PFSK-1 (cell line): ENCODE measurements at regions not wholly inside any gene's neighbourhood (a gene's known extent, or its start where the extent isn't known, plus 50 kb on each side); places are given as distances from the start of the nearest gene placed in this dataset.

Source experiments
- FOXP2 ChIP-seq: optimal IDR thresholded peaks from 2 replicates; pipeline ENCODE3; 2011; ENCODE audit warnings: borderline replicate concordance, control low read depth, inconsistent platforms; ENCODE audit not compliant: insufficient read depth; ENCODE audit errors: extremely low read length, extremely low read depth
- POLR2AphosphoS5 ChIP-seq: IDR thresholded peaks from 2 replicates; pipeline ENCODE4 v1.6.1; 2012; ENCODE audit warnings: low read depth, mild to moderate bottlenecking, control low read depth, low read length, moderate library complexity
- SIN3A ChIP-seq: IDR thresholded peaks from 2 replicates; pipeline ENCODE4 v1.6.1; 2012; ENCODE audit warnings: mild to moderate bottlenecking, low read length, moderate library complexity, borderline replicate concordance; ENCODE audit not compliant: insufficient read depth
- TAF1 ChIP-seq: IDR thresholded peaks from 2 replicates; pipeline ENCODE4 v1.6.1; 2012; ENCODE audit warnings: low read length, control low read depth, borderline replicate concordance; ENCODE audit not compliant: insufficient read depth
- TF ChIP-seq, protein P1 (sequence below), 2 experiments: IDR thresholded peaks; 2 replicates each; pipeline versions ENCODE4 v1.6.1 to v1.8.0; 2011 to 2012; ENCODE audit warnings: low read depth in 2 of 2, low read length in 2 of 2, control low read depth in 1 of 2, inconsistent platforms in 1 of 2, mild to moderate bottlenecking in 1 of 2, moderate library complexity in 1 of 2; ENCODE audit not compliant: insufficient read depth in 1 of 2

DNA sequence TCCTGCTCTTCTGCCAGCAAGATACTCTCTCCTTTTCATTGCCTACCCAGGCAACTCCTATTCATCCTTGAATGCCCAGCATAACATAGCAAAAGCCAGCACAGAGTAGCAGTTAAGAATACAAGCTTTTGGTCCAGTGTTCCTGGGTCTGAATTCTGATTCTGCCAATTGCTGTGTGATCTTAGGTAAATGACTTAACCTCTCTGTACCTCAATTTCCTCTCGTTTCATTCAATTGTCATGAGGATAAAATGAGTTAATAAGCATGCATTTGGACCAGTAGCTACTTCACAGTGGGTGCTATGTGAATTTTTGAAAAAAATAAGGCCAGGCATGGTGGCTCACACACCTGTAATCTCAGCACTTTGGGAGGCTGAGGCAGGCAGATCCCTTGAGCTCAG, 346.0 kb downstream of the BUD13 start:
- no peak for TF ChIP-seq TAF1
- no peak for TF ChIP-seq FOXP2
- TF ChIP-seq POLR2AphosphoS5 = no peak
- TF ChIP-seq, protein P1, sequence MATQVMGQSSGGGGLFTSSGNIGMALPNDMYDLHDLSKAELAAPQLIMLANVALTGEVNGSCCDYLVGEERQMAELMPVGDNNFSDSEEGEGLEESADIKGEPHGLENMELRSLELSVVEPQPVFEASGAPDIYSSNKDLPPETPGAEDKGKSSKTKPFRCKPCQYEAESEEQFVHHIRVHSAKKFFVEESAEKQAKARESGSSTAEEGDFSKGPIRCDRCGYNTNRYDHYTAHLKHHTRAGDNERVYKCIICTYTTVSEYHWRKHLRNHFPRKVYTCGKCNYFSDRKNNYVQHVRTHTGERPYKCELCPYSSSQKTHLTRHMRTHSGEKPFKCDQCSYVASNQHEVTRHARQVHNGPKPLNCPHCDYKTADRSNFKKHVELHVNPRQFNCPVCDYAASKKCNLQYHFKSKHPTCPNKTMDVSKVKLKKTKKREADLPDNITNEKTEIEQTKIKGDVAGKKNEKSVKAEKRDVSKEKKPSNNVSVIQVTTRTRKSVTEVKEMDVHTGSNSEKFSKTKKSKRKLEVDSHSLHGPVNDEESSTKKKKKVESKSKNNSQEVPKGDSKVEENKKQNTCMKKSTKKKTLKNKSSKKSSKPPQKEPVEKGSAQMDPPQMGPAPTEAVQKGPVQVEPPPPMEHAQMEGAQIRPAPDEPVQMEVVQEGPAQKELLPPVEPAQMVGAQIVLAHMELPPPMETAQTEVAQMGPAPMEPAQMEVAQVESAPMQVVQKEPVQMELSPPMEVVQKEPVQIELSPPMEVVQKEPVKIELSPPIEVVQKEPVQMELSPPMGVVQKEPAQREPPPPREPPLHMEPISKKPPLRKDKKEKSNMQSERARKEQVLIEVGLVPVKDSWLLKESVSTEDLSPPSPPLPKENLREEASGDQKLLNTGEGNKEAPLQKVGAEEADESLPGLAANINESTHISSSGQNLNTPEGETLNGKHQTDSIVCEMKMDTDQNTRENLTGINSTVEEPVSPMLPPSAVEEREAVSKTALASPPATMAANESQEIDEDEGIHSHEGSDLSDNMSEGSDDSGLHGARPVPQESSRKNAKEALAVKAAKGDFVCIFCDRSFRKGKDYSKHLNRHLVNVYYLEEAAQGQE (IDR thresholded peaks at IDR 0.05; ENCODE audit: insufficient read depth in 1 of 2, low read depth in 2 of 2, low read length in 2 of 2) = no peak
- TF ChIP-seq SIN3A = no peak

DNA sequence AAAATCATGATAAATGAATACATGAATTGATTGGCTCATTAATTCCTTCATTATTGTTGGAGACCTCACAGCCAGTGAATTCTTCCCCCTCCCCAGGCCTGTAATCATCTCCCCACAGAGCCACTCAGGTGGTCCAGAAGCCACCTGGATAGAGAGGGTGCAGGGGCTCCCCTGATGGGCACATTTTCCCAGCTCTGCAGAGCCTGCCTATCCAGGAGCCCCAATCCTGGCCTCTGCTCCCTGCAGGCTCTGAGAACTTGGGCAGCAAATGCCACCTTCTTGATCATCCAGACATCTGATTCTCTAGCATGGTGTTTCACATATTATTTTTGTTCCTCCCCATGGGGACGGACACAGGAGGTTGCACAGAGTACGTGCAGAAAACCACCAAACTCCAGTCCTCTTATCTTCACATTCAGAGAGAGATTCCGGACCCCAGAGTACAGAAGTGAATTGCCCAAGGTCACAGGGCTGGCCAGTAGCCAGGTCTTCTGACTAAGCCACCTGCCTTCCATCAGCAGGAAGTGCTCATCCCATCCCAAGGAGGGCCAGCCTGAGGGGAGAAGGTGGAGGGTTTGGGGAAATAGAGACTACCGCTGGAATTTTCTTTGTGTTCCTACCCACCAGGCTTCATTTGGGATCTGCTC, 348.0 kb downstream of the BUD13 start:
- TF ChIP-seq POLR2AphosphoS5 (no peak), TAF1 (no peak), FOXP2 (no peak), SIN3A (no peak)
- TF ChIP-seq, protein P1 (IDR thresholded peaks at IDR 0.05; ENCODE audit: insufficient read depth in 1 of 2, low read depth in 2 of 2, low read length in 2 of 2) = no peak

DNA sequence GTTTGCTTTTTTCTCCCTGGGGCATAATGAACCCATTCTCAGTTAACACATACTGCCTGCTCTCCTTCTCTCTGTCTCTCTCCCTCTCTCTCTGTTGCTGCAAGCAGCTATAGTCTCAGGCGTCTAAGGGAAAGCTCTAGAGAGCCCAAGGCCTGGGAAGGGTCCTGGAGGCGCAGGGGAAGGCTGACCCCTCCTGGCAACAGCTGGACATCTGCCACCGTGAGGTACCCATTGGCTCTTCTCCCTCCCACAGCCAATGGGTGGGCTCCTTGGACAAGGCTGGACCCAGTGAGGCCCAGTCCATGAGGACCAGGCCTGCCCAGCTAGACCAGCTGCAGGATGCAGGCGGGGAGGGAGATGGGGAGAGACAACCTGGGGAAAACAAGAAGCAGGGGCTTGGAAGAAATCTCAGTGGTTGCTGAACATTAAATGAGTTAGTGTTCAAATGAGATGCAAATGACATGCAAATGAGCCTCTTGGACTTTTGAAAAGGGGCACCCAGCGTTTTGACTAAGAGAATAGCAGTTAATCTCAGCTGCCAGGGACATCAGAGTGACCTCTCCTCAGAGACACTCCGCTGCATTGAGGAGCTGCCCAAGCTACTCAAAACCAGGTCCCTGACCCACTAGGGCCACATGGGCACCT, 349.7 kb downstream of the BUD13 start:
- TF ChIP-seq SIN3A (no peak), TAF1 (no peak), FOXP2 (no peak), POLR2AphosphoS5 (no peak)
- TF ChIP-seq, protein P1 (IDR thresholded peaks at IDR 0.05; ENCODE audit: insufficient read depth in 1 of 2, low read depth in 2 of 2, low read length in 2 of 2) = no peak

DNA sequence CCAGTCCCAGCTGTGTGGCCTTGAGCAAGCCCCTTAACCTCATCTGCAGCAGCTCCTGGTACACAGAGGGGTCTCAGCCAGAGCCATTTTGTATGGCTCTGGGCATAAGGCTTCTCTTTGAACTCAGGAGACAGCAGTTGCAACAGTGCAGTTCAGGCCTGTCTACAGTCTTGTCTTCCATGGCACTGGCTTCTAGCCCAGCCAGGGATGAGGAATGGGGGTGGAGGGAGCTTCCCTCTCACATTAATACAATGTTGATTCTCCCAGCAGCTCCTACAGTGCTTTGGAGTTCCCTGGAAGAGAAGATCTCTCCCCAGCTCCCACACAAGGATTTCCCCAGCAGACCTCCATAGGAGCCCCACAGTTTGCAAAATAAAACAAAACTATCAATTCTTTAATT, 350.2 kb downstream of the BUD13 start:
- no peak for TF ChIP-seq POLR2AphosphoS5
- TF ChIP-seq TAF1 = no peak
- TF ChIP-seq SIN3A = no peak
- no peak for TF ChIP-seq FOXP2
- TF ChIP-seq, protein P1 (IDR thresholded peaks at IDR 0.05; ENCODE audit: insufficient read depth in 1 of 2, low read depth in 2 of 2, low read length in 2 of 2) = no peak
